ENCODE measurements at regions not wholly inside any gene's neighbourhood (a gene's known extent, or its start where the extent isn't known, plus 50 kb on each side); places are given as distances from the start of the nearest gene placed in this dataset.

DNA sequence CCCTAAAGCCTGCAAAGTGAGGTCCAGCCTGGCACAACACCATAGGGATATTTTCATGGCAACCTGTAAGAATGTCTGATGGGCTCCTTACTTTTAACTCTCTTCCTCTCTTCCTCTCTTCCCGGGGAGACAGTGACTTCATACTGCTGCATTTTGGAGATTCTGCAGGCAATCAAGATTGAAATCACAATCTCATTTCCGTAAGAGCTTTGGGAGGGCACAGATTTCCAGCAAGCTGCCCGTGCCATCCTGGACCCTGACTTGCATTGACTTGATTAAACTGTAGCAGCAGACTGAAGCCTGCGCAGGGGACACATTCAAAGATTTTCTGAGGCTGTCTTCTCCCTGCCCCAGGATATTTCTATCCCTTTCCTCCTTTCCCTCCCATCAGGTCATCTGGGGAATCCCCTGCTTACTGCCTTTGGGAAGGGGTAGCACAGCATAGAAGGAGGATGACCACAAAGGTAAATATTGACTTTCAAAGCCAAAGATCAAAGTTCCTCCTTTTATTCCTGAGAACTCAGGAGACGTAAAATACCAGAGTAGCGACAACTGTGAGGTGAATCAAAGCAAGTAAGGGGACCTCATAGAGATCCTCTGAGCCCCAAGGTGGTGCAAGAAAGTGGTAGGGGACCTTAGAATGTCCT lies 504.0 kb upstream of the ARID1B start:
- DNase-seq (ENCODE audit: low read depth) (no peak), FAIRE-seq (no peak)
- Histone ChIP-seq H3K4me3 (ENCODE audit: low read depth, low read length) (no peak overlapping the region), H3K27me3 (ENCODE audit: control insufficient read depth, insufficient read depth, low read length) (no peaks in the 10 kb centered on the region), H3K36me3 (ENCODE audit: control insufficient read depth, insufficient read depth, low read length) (no peaks in the 10 kb centered on the region)
- TF ChIP-seq, protein P1, sequence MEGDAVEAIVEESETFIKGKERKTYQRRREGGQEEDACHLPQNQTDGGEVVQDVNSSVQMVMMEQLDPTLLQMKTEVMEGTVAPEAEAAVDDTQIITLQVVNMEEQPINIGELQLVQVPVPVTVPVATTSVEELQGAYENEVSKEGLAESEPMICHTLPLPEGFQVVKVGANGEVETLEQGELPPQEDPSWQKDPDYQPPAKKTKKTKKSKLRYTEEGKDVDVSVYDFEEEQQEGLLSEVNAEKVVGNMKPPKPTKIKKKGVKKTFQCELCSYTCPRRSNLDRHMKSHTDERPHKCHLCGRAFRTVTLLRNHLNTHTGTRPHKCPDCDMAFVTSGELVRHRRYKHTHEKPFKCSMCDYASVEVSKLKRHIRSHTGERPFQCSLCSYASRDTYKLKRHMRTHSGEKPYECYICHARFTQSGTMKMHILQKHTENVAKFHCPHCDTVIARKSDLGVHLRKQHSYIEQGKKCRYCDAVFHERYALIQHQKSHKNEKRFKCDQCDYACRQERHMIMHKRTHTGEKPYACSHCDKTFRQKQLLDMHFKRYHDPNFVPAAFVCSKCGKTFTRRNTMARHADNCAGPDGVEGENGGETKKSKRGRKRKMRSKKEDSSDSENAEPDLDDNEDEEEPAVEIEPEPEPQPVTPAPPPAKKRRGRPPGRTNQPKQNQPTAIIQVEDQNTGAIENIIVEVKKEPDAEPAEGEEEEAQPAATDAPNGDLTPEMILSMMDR (IDR thresholded peaks at IDR 0.05; ENCODE audit: insufficient read depth, low read length, severe bottlenecking): no peak

DNA sequence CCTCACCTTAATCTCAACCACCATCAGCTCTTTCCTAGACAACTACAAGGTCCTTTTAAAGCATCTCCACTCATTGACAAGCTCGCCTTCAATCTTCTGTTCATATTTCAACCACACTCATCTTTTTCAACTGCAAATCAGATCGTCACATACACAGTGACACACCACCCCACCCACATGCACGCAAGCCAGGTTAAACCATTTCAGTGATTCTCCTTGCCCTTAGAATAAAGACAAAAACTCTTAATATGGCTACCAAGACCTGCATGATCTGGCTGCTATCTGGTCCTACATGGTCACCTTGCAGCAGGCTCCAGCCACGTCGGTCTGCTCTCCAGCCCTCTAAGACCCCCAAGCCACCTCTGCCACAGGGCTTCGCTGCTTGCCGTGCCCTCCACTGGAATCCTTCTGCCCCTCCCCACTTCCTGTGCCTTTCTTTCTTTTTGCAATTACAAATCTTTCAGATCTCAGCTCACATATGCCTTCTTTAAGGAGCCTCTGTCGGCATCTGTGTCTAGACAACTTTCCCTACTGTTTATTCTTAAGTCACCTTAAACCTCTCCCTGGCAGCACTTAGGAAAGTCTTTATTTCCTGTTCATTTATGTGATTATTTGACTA lies 507.3 kb upstream of the ARID1B start:
- FAIRE-seq (no peak), DNase-seq (ENCODE audit: low read depth) (no peak)
- TF ChIP-seq, protein P1 (IDR thresholded peaks at IDR 0.05; ENCODE audit: insufficient read depth, low read length, severe bottlenecking): no peak
- H3K36me3 ChIP-seq (ENCODE audit: control insufficient read depth, insufficient read depth, low read length): no peaks in the 10 kb centered on the region
- H3K4me3 ChIP-seq (ENCODE audit: low read depth, low read length): no peak overlapping the region
- no peaks in the 10 kb centered on the region for H3K27me3 ChIP-seq (ENCODE audit: control insufficient read depth, insufficient read depth, low read length)

DNA sequence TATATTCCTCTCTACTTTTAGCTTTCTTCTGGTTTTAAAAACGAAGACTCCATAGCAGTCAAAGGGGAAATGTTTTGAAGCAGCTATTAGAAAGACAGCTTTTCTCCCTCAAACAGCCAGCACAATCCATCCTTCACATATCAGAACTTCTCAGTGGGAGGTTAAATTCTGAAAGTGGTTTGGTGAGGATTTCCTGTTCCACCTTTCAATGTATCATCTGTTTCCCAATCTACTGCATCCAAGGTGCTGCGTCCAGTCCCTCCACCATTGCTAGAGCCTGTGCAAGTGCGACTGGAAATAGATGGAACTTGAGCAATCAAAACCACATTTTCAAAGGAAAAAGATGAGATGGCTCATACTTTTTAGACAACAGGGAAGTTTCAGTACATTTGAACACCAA lies 508.3 kb upstream of the ARID1B start:
- Histone ChIP-seq H3K4me3 (ENCODE audit: low read depth, low read length) (no peak overlapping the region), H3K36me3 (ENCODE audit: control insufficient read depth, insufficient read depth, low read length) (no peaks in the 10 kb centered on the region), H3K27me3 (ENCODE audit: control insufficient read depth, insufficient read depth, low read length) (no peaks in the 10 kb centered on the region)
- FAIRE-seq (no peak), DNase-seq (ENCODE audit: low read depth) (no peak)
- TF ChIP-seq, protein P1 (IDR thresholded peaks at IDR 0.05; ENCODE audit: insufficient read depth, low read length, severe bottlenecking): no peak

DNA sequence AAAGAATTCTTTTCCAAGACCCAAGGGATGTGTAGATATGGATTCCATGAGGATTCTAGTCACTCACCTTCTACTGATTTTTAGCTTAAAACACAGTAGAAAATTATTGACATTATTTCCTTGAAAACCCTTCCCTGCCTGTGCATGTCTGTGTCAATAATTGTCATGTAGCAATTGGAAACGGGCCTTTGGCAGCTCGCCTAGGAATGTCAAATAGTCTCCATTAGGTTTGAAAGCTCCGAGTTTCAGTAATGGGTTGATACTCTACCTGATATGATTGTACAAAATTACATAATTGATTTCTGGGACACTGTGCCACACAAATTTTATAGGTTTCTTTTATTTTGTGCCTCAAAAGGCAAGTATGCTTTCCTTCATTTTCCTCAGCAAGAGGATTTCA lies 515.2 kb upstream of the ARID1B start:
- Histone ChIP-seq H3K36me3 (ENCODE audit: control insufficient read depth, insufficient read depth, low read length) (no peaks in the 10 kb centered on the region), H3K27me3 (ENCODE audit: control insufficient read depth, insufficient read depth, low read length) (no peaks in the 10 kb centered on the region), H3K4me3 (ENCODE audit: low read depth, low read length) (no peak overlapping the region)
- DNase-seq (ENCODE audit: low read depth) (peak; percentile 6), FAIRE-seq (no peak)
- TF ChIP-seq, protein P1 (IDR thresholded peaks at IDR 0.05; ENCODE audit: insufficient read depth, low read length, severe bottlenecking): no peak

DNA sequence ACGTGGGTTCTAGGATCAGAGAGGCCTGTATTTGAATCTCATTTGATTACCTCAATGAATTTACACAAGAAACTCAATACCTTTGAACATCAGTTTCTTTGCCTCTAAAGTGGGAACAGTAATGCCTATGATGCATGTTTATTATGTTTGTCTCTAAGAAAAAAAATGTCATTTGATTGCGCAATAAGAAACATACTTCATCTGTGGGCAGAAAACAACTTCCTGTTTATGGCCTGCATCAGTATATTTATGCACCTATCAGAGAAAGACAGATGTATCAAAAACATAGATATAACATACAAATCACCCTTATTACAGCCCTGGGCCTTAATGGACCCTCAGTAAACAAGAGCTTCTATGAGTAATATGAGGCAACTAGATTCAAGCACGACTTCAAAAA lies 516.4 kb upstream of the ARID1B start:
- Histone ChIP-seq H3K4me3 (ENCODE audit: low read depth, low read length) (no peak overlapping the region), H3K36me3 (ENCODE audit: control insufficient read depth, insufficient read depth, low read length) (no peaks in the 10 kb centered on the region), H3K27me3 (ENCODE audit: control insufficient read depth, insufficient read depth, low read length) (no peaks in the 10 kb centered on the region)
- TF ChIP-seq, protein P1 (IDR thresholded peaks at IDR 0.05; ENCODE audit: insufficient read depth, low read length, severe bottlenecking): no peak
- DNase-seq (ENCODE audit: low read depth) (no peak), FAIRE-seq (no peak)

DNA sequence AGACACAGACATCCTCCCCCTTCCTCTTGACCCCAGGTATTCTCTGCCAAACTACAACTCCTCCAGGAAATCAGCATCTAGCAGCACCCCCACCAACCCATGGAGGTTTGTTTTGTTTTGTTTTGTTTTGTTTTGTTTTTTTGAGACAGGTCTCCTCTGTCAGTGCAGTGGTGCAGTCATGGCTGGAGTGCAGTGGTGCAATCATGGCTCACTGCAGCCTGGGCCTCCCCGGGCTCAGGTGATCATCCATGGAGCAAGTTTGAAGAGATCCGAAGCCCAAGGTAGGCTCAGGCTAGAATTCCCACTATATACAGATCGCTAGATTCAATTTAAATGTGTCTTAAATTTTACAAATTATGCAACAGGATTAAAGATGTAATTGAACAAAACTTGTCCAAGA lies 518.2 kb upstream of the ARID1B start:
- Histone ChIP-seq H3K36me3 (ENCODE audit: control insufficient read depth, insufficient read depth, low read length) (no peaks in the 10 kb centered on the region), H3K4me3 (ENCODE audit: low read depth, low read length) (no peak overlapping the region), H3K27me3 (ENCODE audit: control insufficient read depth, insufficient read depth, low read length) (no peaks in the 10 kb centered on the region)
- TF ChIP-seq, protein P1 (IDR thresholded peaks at IDR 0.05; ENCODE audit: insufficient read depth, low read length, severe bottlenecking): no peak
- FAIRE-seq (no peak), DNase-seq (ENCODE audit: low read depth) (no peak)
